Breast epithelium (tissue), 3 donors: ENCODE measurements at regions not wholly inside any gene's neighbourhood (a gene's known extent, or its start where the extent isn't known, plus 50 kb on each side); places are given as distances from the start of the nearest gene placed in this dataset.

Source experiments
- POLR2A ChIP-seq: fragments of 450-650 bp; IDR thresholded peaks from one replicate; pipeline ENCODE4 v1.6.1; 2016; ENCODE audit warnings: antibody characterized with exemption, mild to moderate bottlenecking, moderate library complexity
- POLR2AphosphoS5 ChIP-seq, 3 donors: sonication (generic); formaldehyde crosslinking; IDR thresholded peaks; one replicate each; pipeline ENCODE4 v1.6.1; 2017; ENCODE audit warnings: antibody characterized with exemption in 3 of 3
- TF ChIP-seq, protein P1 (sequence below), 3 donors: fragments of 450-650 bp; IDR thresholded peaks; one replicate each; pipeline ENCODE4 v1.5.1; 2016 to 2017; ENCODE audit warnings: antibody characterized with exemption in 3 of 3, mild to moderate bottlenecking in 3 of 3, moderate library complexity in 3 of 3

DNA sequence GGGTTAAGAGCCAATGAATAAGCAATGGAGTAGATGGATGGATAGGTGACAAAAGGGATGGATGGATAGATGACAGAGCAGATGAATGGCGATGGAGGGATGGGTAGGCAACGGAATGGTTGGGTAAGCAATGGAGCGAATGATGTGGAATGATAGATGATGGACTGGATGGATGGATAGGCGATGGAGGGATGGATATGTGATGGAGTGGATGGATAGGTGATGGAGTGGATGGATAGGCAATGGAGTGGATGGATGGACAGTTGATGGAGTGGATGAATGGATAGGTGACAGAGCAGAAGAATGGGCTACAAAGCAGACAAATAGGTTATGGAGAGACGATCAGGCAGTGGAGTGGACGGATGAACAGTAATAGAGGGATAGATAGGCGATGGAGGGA lies 269.6 kb downstream of the TEX29 start:
- TF ChIP-seq, protein P1, sequence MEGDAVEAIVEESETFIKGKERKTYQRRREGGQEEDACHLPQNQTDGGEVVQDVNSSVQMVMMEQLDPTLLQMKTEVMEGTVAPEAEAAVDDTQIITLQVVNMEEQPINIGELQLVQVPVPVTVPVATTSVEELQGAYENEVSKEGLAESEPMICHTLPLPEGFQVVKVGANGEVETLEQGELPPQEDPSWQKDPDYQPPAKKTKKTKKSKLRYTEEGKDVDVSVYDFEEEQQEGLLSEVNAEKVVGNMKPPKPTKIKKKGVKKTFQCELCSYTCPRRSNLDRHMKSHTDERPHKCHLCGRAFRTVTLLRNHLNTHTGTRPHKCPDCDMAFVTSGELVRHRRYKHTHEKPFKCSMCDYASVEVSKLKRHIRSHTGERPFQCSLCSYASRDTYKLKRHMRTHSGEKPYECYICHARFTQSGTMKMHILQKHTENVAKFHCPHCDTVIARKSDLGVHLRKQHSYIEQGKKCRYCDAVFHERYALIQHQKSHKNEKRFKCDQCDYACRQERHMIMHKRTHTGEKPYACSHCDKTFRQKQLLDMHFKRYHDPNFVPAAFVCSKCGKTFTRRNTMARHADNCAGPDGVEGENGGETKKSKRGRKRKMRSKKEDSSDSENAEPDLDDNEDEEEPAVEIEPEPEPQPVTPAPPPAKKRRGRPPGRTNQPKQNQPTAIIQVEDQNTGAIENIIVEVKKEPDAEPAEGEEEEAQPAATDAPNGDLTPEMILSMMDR (IDR thresholded peaks at IDR 0.05): no peak
- TF ChIP-seq POLR2A (no peak), POLR2AphosphoS5 (IDR thresholded peaks at IDR 0.05) (no peak)
